HG03521 (cell line): ENCODE measurements at regions not wholly inside any gene's neighbourhood (a gene's known extent, or its start where the extent isn't known, plus 50 kb on each side); places are given as distances from the start of the nearest gene placed in this dataset.

ENCODE experiments used
- ATAC-seq: cut with Tn5 transposase; IDR thresholded peaks from one replicate; pipeline ENCODE4 v1.9.1; 2021; ENCODE audit warnings: mild to moderate bottlenecking, moderate library complexity; ENCODE audit not compliant: unreplicated experiment

DNA sequence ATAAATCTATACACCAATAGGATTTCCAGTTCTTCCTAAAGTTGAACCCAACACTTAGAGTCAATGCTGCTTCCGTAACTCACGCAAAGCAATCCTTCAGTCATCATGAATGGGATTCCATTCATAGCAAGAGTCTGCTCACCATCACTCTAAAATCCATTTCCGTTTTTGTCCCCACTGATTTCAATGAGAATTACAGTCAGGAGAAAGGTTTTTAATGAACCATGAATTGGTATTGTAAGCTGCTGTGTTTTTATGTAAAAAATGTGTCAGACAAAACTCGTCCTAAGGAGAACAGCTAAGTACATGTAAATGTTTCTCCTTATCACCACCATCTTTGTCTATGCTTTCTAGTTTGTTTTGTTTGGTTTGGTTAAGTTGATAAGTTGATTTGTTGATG, 391.5 kb downstream of the IRS1 start:
- ATAC-seq: no peak

DNA sequence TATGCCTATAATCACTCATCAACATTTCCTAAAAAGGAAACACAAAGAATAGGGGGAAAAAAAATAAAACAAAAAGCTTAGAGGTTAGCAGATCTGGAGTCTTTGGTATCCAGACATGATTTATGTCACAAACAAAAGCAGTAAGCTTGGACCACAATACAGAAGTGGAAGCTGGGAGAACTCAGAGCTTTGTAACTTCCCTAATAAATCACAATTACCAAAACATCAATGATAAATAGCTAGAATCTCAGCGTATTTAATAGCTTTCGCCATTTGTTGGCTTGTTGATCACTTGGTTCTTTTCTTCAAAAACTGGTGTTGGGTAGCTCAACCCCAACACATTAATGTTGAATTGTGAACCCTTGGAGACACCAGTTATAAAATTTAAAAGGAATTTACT, 392.5 kb downstream of the IRS1 start:
- no peak for ATAC-seq

DNA sequence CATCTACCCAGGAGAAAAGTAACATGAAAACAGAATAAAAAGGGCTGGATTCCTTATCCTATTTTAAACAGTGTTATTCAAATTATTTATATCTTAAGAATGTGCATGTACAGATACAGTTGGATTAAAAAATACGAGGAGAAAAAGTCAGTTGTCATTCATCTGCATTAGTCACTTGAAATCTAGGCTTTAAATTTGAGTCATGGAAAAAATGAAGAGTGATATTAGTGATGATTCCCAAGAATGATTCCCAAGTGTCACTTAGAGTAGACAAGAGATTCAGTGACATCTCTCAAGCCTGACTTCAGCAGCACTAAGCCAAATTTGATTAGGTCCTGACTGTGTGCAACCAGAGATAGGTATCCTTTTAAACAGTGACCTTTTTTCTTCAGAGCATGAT, 394.2 kb downstream of the IRS1 start:
- no peak for ATAC-seq

DNA sequence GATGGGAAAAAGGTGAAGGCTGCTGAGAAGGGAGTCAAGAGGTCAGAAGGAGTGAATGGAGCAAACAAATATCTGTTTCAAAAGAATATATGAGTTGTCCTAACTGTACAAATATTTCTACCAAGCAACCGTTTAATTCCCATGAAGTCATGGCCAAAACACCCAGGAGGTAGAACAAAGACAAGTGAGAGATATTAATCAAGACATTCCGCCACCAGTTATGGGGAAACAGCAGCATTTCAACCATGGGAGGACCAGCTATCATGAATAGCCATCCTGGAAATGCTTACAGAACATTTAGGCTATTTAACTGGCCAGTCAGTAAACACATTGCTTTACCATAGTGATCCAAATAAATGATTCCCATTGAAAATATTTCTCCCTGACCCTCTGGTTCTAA, 396.3 kb downstream of the IRS1 start:
- ATAC-seq: no peak

DNA sequence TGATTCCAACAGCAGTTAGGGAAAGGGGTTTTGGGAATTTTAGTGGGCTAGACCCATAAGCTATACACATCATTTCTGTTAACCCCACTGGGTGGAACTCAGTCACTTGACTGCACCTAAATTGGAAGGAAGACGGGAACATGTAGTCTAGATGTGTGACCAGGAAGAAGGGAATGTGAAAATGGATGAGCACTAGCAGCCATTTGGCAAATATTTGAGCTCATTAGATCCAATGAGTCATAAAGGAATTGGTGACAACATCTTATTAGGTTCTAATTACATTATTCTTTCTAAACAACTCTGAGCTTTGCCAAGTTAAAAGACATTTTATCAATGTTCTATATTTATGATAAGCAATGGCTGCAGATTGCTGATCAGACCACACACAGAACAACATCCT, 400.6 kb downstream of the IRS1 start:
- no peak for ATAC-seq

DNA sequence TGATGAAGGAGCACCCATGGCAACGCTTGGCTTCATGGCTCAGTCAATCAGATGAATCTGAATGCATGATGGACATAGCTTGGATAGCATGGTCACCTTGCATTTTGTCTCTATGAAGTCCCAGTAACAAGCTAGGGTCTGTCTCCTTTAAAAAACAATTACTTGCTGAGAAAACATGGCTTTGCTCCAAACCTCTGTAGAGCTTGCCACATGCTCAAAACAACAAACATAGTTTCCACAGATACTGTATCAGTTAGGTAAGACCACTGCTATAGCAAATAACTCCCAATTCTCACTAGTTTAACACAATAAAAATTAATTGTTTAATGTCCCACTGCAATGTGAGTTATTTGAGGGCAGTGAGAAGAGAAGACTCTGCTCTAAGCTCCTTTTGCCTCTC, 401.0 kb downstream of the IRS1 start:
- ATAC-seq: no peak

DNA sequence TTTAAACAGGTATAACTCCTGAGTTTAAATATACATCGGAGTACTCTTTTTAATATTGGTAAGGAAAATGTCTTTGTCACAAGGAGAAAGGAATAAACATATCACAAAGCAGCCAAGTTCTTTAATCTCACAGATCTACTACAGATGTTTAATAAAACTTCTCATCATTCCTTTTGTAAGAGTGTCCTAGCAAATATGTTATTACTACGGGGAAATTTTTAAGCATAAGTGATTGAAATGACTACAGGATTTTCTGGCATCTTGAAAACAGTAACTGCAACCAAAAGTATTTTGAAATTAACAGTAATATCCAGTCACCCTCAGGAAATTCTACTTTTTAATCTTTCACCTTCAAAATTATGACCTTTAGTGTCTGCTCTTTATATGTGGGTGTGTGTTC, 403.1 kb downstream of the IRS1 start:
- no peak for ATAC-seq

DNA sequence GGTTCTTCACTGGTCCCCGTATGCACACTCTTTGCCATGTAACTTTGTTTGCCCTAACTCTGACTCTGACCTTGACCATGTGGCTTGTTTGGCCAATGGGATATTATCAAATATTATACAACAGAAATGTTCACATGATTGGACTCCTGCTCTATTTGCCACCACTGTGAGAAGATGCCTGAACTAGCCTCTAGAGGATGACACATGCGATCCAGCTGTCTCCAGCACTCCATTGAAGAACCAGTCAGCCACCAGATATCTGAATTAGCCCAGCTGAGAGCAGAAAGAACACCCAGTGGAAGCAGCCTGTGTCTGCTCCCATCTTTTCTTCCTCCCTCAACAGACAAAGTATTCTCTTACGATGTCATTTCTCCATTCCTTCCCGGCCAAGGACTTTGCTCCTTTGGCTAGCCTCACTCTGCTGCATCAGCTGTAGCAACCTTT, 412.1 kb downstream of the IRS1 start:
- ATAC-seq: no peak

DNA sequence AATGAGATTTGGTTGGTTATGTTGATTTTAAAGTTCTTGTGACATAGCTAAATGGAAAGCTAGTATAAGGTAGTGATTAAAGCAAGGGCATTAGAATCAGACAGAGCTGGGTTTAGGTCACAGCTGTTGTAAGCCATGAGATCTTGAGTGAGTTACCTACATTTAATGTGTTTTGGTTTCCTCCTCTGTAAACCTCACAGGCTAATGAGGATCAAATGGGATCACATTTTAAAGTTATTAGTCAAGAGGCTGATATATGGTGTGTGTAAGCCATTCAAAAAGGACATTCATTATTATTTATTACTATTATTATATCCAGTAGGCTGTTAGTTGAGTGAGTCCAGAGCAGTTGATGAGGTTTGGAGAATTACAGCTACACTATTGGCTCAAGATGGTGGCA, 416.2 kb downstream of the IRS1 start:
- no peak for ATAC-seq

DNA sequence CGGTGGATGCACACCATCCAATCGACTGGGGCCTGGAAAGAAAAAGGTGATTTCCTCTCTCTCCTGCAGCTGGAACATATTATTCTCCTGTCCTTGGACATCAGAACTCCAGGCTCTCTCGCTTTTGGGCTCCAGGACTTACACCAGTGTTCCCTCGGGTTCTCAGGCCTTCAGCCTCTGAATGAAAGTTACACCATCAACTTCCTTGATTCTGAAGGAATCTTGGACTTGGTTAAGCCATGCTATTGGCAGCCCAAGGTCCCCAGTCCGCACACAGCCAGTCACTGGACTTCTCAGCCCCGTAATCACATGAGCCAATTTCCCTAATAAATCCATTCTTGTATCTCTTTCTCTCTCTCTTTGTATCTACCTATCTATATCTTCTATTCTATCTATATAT, 418.9 kb downstream of the IRS1 start:
- no peak for ATAC-seq

DNA sequence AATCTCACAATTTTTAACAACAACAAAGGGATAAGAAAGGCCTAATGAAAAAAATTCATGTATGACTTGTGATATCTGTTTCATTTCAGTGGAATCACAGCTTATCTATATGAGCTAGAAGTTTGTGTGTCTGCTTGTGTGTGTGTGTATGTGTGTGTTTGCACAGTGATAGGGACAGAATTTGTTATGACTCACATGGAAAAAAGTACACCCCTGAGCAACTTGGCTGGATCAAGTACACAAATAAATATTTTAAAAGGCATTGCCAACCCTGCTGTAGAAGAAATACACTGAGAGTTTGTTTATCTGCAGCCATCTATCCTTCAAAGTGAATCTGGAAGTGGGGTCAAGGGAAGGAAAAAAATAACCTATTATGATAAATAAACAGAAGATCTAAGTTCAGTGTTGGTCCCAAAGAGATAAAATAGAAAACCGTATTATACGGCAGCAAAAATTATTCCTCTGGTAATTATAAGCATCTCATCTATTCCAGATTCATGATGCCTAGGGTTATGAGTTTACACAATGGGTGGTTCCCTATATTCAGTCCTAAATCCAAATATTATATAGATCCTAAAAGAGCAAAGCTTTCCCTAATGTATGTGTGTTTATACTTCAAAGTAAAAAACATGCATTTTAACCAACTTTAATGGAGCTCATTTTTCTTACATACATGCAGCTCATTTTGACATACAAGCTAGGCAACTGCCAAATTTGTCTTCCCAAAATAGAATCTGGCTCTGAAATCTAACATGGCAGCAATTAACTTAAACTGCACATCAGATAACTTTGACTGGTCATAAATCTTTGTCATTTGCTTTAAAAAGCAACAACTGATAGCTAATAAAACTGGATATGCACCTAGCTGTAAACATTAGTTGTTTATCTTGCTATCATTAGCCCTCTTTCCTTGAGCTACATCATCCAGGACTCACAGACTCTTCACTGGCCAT, 420.6 kb downstream of the IRS1 start:
- ATAC-seq: no peak

DNA sequence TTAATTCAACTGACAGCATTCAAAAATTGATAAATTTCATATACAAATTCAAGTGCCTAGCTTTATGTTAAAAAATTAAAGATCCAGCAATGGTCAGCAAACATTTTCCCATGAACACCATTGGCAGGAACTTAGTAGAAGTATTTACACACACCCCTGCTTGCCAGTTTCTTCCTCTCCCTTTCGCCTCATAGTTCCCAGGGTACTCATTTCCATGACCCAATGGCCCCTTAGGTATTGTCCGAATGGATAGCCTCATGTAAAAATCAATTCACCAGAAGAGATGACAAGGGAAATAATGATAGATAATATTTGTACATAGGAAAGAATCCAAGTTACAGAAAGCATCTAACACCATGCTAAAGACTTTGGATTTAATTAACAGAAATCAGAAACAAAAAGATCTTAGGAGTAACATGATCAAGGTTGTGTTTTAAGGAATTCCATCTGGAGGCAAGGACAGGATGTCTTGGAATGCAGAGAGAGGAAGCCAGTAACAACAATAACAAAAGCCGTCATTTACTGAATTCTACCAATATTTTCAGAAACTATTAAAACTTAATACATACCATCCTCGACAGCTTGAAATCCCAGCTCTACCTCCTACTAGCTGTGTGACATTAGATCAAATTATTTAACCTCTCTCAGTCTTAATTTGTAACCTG, 423.0 kb downstream of the IRS1 start:
- no peak for ATAC-seq

DNA sequence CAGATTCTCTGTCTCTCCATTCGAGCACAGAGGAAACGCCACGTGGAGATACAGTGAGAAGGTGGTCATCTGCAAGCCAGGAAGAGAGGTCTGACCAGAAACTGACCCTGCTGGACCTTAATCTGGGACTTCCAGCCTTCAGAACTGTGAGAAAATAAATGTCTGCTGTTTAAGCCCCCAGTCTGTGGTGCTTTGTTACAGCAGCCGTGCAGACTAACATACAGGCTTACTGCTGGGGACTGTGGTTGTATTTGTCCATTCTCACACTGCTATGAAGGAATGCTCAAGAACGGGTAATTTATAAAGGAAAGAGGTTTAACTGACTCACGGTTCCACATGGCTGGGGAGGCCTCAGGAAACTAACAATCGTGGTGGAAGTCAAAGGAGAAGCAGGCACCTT, 432.7 kb downstream of the IRS1 start:
- no peak for ATAC-seq

DNA sequence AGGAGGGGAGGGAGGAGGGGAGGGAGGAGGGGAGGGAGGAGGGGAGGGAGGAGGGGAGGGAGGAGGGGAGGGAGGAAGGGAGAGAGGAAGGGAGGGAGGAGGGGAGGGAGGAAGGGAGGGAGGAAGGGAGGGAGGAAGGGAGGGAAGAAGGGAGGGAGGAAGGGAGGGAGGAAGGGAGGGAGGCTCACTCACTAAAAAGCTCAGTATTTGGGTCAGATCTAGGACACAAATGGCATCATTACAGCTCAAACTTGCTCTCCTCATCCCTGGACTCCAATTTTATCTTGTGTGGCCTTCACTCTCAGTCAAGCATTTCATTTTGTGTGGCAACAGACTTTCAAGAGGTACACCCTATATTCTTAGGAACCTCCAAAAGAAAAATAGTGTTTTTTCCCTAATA, 435.4 kb downstream of the IRS1 start:
- no peak for ATAC-seq

DNA sequence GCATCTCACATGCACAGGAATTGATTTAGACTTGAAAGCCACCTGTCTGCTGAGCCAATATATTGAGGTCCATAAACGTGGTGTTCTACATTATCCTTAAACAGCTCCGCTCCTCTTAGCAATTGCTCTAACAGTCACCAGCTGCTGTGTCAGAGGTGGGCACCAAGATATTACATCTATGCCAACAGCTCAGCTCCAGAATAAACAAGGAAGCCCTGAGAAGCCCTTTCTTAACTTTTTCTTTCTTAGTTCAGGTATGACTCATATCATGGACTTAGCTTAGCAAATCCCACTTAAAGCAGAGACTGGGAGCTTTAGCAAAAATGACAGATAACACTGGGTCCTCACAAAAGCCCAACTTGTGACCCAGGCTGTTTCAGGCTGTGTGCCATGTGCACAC, 436.6 kb downstream of the IRS1 start:
- no peak for ATAC-seq

DNA sequence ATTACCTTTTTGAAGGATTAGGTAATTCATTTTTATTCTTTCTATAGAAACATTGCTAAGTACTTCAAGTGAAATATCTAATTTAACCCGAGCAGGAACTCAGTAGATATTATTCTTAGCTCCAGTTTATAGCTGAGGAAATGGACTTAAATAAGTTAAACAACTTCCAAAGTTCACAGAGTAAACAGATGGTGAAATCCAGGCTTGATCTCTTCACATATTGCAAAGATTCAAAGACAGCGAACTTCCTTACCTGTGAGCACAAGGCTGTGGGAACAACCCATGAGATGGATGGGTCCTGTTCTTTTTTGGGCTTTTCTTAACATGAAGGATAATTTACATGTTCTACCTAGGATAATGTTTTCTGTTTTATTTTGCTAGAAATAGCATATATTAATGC, 439.0 kb downstream of the IRS1 start:
- ATAC-seq: no peak

DNA sequence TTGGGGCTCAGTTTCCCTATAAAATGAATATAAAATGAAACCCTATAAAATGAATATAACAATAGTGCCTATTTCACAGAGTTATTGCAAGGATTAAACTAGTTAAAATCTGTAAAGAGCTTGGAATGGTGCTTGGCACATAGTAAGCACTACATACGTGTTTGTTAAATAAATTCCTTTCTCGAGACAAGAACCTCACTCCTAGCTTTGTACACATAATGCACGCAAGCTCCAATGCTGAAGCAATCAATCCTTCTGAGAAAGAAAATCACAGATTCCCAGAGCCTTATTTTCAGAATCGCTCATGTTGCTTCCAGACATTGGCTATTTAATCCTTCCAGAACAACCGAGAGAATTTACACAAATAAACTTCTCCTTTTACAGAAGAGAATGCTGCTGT, 440.9 kb downstream of the IRS1 start:
- no peak for ATAC-seq

DNA sequence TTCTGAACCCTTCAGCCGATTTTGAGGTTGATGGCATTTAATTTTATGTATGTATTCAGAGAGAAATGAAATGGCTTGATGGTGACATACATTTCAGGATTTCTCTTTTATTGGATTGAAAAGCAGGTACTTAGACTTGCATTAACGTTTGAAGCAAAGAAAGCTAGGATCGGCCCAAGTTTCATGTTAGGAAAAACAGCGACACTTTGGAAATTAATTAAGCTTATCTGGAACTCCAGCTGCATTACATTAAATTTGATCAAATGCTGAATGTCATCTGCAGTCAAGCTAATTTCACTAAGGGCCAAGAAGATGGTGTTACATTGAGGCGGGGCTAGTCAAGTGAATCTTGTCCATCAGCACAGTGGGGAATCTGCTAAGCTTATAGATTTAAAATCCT, 441.8 kb downstream of the IRS1 start:
- no peak for ATAC-seq

DNA sequence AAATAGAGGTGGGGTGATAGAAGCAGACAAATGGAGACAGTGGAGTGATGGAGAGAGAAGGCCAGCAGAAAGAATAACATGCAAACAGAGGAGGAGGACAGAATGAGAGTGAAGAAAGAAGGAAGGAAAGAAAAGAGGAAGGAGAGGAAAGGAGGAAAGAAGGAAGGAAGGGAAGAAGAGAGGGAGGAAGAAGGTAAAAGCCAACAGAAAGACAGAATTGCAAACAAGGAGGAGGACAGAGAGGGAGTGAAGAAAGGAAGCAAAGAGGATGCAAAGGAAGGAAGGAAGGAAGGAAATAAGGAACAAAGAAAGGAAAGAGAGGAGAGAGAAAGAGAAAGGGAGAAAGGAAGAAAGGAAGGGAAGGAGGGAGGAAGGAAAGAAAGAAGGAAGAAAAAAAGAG, 444.0 kb downstream of the IRS1 start:
- no peak for ATAC-seq

DNA sequence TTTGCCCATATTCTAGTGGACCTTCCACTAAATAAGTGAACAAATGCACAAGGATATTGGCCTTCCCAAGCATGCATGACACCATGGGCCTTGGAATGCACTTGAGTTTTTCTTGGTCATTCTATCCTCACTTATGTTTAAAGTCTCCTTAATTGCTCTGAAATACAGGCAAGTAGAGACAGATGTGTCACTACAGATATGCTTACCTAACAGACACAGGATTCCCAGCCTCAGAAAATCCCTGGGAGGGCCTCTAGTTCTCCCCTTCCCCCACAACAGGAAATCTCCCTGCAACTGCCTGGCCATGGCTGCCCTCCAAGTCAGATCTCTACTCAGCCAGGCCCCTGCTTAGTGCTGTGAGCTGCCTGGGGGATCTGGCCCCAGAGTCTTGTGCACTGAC, 445.2 kb downstream of the IRS1 start:
- ATAC-seq: no peak

DNA sequence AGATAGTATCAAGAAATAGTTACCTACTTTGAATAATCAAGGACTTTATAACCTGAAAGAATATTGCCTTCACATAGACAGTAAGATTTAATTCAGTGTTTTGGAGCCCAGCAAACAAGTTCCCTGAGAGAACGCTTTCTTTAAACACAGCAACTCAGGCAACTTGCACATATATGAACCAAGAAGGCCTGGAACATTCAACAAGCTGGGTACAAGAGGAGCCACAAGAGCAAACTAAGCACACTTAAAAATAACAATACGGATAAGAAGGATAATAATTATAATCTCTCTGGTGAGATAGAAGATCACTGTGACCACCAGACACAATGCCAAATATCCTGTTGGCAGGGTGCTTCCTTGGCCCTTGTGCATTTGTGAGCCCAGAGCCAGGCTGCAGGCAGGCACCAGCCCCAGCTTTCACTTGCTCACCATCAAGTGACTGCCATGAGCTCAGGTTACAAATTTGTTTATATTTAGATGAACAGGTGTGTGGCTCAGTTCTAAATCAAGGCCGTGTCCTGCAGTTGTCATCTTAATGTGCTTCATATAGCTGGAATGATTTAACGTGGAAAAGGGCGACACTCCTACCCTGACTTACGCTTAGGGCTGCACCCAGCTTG, 446.6 kb downstream of the IRS1 start:
- ATAC-seq: no peak

DNA sequence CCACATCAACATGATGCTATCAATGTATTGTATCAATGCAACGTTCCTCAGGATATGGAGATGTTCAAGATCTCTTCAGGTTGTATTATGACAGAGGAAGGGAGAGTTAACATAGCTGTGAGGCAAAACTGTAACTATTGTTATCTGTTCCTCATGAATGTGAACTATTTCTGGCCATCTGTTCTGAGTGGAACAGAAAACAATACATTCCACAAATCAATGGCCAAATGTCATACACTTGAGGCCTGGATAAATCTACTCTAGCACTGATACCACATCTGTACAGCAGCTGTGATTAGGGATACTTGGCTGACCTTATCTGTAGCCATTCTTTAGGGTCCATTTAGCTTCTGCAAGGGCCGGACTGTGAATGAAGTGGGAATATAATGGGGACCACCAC, 447.9 kb downstream of the IRS1 start:
- no peak for ATAC-seq
